Heart right ventricle (tissue), 16 donors: ENCODE measurements at regions not wholly inside any gene's neighbourhood (a gene's known extent, or its start where the extent isn't known, plus 50 kb on each side); places are given as distances from the start of the nearest gene placed in this dataset.

Experiments used
- ATAC-seq, 8 donors: fragments of 200-7000 bp; cut with Tn5 transposase; one replicate each; pipeline ENCODE4 v1.9.1; 2020; ENCODE audit warnings: mild to moderate bottlenecking in 8 of 8, moderate library complexity in 8 of 8, moderate number of reproducible peaks in 1 of 8
- DNase-seq, 2 donors: peaks; one replicate each; pipeline ENCODE4 v3.0.0-alpha.2; 2020
- H3K27ac ChIP-seq, 10 donors: fragments of 200-600 bp; sonication (generic) in 2 of 10; one replicate each; pipeline versions ENCODE4 v1.5.0 to v1.8.0; 2020 to 2022; ENCODE audit warnings: mild to moderate bottlenecking in 3 of 10
- H3K27me3 ChIP-seq, 7 donors: fragments of 200-600 bp; one replicate each; pipeline ENCODE4 v1.8.0; 2021 to 2022; ENCODE audit warnings: mild to moderate bottlenecking in 2 of 7
- H3K36me3 ChIP-seq, 9 donors: fragments of 200-600 bp; sonication (generic) in 1 of 9; one replicate each; pipeline versions ENCODE4 v1.5.0 to v1.8.0; 2020 to 2022; ENCODE audit warnings: mild to moderate bottlenecking in 2 of 9
- H3K4me1 ChIP-seq, 9 donors: fragments of 200-600 bp; sonication (generic) in 1 of 9; one replicate each; pipeline versions ENCODE4 v1.5.0 to v1.8.0; 2020 to 2022; ENCODE audit warnings: mild to moderate bottlenecking in 4 of 9
- H3K4me3 ChIP-seq, 10 donors: fragments of 200-600 bp; sonication (generic) in 2 of 10; one replicate each; pipeline versions ENCODE4 v1.5.0 to v1.8.0; 2020 to 2022; ENCODE audit warnings: mild to moderate bottlenecking in 7 of 10, moderate library complexity in 2 of 10
- H3K9me3 ChIP-seq, 11 donors: fragments of 200-600 bp in 10 of 11; sonication (generic) in 2 of 11; one replicate each; pipeline versions ENCODE4 v1.5.0 to v1.8.0; 2013 to 2022; ENCODE audit warnings: mild to moderate bottlenecking in 2 of 11, control low read depth in 1 of 11, moderate library complexity in 1 of 11
- WGBS, 2 donors: extraction: QIAGEN DNeasy Blood & Tissue Kit; methylation state at CpG; one replicate each; pipeline ENCODE4 v1.1.7; 2013; ENCODE audit warnings: inconsistent platforms in 1 of 2; 5-methylcytosine and 5-hydroxymethylcytosine counted together
- intact Hi-C, 10 donors: fragments of 100-400 bp; cut with DNase I; formaldehyde crosslinking; loops; one replicate each; pipeline versions ENCODE4 v1.11.1 to v1.14.2; 2022
- TF ChIP-seq, protein P1 (sequence below), 9 donors: fragments of 200-600 bp; sonication (generic) in 2 of 9; IDR thresholded peaks; one replicate each; pipeline versions ENCODE4 v1.5.0 to v1.8.0; 2021 to 2022; ENCODE audit warnings: antibody characterized with exemption in 9 of 9, mild to moderate bottlenecking in 5 of 9, moderate library complexity in 1 of 9
- donor health status: Arrhythmogenic right ventricular cardiomyopathy.
- donor health status: ischemic (EF 13 %, LVEDD 7.1; RV severe dilation, severe dysfunction).
- donor health status: healthy with polysubstance abuse.
- donor health status: DM: no; HTN: yes; CAD: no.
- donor health status: DM: no; HTN: no; CAD: no.
- donor health status: ischemic (EF 25% LVEDD 6.9; RV normal size, moderate dysfunction).
- donor health status: ischemic (EF 25% LVEDD 5.7; RV mildly dilated, moderate dysfunction).
- donor health status: healthy.
- donor health status: DM: yes; HTN: yes; CAD: no.
- donor health status: Ischemic cardiomyopathy.
- donor health status: ischemic (EF 35%, LVEDD 5.7; RV mildly dilated, moderate dysfunction).
- donor health status: nonischemic (EF 11% LVEDD 7.7; RV severe dilation, severe dysfunction).
- donor health status: DM: yes; HTN: yes; CAD: no.
- donor health status: PGD.
- donor health status: ischemic (EF 29% LVEDD 5.4; RV normal size, mild dysfunction).
- donor health status: nonischemic (EF 23%, LVEDD 6.1; RV moderate dilation, normal function).

DNA sequence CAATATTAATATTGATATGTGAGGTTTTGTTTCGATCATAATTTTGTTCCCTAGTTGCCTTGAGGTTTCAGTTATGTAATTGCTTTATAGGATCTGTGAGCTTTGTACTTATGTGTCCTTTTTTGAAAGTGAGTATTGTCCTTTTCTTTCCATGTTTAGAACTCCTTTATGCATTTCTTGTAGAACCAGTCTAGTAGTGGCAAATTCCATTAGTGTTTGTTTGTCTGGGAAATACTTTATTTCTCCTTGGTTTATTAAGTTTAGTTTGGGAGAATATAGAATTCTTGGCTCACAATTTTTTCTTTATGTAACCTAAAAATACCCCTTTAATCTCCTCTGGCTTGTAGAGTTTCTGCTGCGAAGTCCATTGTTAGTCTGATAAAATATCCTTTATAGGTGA, 127.5 kb upstream of the KITLG start:
- H3K4me1 ChIP-seq = no peaks in the 10 kb centered on the region
- TF ChIP-seq, protein P1, sequence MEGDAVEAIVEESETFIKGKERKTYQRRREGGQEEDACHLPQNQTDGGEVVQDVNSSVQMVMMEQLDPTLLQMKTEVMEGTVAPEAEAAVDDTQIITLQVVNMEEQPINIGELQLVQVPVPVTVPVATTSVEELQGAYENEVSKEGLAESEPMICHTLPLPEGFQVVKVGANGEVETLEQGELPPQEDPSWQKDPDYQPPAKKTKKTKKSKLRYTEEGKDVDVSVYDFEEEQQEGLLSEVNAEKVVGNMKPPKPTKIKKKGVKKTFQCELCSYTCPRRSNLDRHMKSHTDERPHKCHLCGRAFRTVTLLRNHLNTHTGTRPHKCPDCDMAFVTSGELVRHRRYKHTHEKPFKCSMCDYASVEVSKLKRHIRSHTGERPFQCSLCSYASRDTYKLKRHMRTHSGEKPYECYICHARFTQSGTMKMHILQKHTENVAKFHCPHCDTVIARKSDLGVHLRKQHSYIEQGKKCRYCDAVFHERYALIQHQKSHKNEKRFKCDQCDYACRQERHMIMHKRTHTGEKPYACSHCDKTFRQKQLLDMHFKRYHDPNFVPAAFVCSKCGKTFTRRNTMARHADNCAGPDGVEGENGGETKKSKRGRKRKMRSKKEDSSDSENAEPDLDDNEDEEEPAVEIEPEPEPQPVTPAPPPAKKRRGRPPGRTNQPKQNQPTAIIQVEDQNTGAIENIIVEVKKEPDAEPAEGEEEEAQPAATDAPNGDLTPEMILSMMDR (IDR thresholded peaks at IDR 0.05) = no peak
- intact Hi-C loops = no loop called here
- no peaks in the 10 kb centered on the region for H3K27me3 ChIP-seq
- ATAC-seq (no peak), DNase-seq (no peak)
- 91 to 93% methylated on average over 2 of the region's 2 CpGs for WGBS, 2 donors
- H3K27ac ChIP-seq = no peak overlapping the region
- H3K36me3 ChIP-seq = no peaks in the 10 kb centered on the region
- H3K4me3 ChIP-seq = no peak overlapping the region
- peaks cover 0 to 51% (median 30%) of the 10 kb centered on the region in 11 donors for H3K9me3 ChIP-seq

DNA sequence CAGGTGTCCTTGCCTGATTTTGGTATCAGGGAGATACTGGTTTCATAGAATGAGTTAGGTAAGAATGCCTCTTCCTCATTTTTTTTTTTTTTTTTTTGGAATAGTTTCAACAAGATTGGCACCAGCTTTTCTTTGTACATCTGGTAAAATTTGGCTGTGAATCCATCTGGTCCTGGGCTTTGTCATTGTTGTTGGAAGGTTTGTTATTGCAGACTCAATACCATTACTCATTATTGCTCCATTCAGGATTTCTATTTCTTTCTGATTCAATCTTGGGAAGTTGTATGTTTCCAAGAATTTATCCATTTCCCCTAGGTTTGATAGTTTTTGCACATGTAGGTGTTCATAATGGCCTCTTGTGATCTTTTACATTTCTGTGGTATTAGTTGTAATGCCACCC, 126.0 kb upstream of the KITLG start:
- DNase-seq (no peak), ATAC-seq (no peak)
- Histone ChIP-seq H3K4me1 (no peaks in the 10 kb centered on the region), H3K9me3 (peaks cover 0 to 51% (median 30%) of the 10 kb centered on the region in 11 donors), H3K36me3 (no peaks in the 10 kb centered on the region), H3K27ac (no peak overlapping the region), H3K27me3 (no peaks in the 10 kb centered on the region), H3K4me3 (no peak overlapping the region)
- TF ChIP-seq, protein P1 (IDR thresholded peaks at IDR 0.05) = no peak
- intact Hi-C loops = no loop called here

DNA sequence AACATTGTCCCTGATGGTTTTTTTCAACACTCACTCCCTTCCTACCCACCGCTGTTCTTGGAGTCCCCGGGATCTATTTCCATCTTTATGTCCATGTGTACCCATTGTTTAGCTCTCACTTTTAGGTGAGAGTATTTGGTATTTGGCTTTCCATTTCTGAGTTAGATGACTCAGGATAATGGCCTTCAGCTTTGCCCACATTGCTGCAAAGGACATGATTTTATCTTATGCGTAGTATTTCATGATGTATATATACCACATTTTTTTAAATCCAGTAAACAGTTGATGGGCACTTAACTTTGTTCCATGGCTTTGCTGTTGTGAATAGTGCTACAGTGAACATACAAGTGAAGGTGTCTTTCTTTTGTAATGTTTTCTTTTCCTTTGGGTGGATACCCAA, 123.5 kb upstream of the KITLG start:
- no peaks in the 10 kb centered on the region for H3K27me3 ChIP-seq
- peaks cover 0 to 51% (median 30%) of the 10 kb centered on the region in 11 donors for H3K9me3 ChIP-seq
- intact Hi-C loops = loop anchor here in 1 of 10 donors (5.0 kb wide), 1 partner anchor 1289 kb away; no protein-coding TSS in a partner anchor
- WGBS, 2 donors = 95 to 96% methylated on average over 3 of the region's 3 CpGs
- ATAC-seq = no peak
- H3K27ac ChIP-seq = no peak overlapping the region
- H3K4me1 ChIP-seq = no peaks in the 10 kb centered on the region
- no peaks in the 10 kb centered on the region for H3K36me3 ChIP-seq
- H3K4me3 ChIP-seq = no peak overlapping the region
- TF ChIP-seq, protein P1 (IDR thresholded peaks at IDR 0.05) = no peak
- DNase-seq = no peak

DNA sequence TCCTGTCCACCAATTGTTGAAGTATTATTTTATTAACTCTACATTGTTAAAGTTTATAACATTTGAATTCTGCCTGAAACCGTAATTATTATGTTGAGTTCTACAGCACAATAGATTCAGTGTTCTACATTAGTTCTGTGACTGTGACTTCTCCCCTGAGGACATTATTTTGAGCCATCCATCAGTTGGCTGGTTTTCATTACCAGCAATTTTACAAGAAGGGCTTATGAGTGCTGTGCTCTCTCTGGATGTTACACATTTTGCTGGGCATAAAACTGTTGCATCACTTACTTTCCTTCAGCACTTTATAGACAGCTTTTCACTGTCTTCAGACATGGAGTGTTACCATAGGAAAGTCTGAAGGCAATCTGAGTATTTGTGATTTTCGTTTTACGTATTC, 118.2 kb upstream of the KITLG start:
- TF ChIP-seq, protein P1 (IDR thresholded peaks at IDR 0.05) = no peak
- intact Hi-C loops = no loop called here
- H3K36me3 ChIP-seq = no peaks in the 10 kb centered on the region
- DNase-seq = no peak
- H3K27ac ChIP-seq = no peak overlapping the region
- H3K4me3 ChIP-seq = no peak overlapping the region
- no peak for ATAC-seq
- no peaks in the 10 kb centered on the region for H3K4me1 ChIP-seq
- H3K27me3 ChIP-seq = no peaks in the 10 kb centered on the region
- 87 to 92% methylated on average over 3 of the region's 3 CpGs for WGBS, 2 donors
- peaks cover 0 to 14% (median 5%) of the 10 kb centered on the region in 11 donors for H3K9me3 ChIP-seq
